ENCODE measurements at regions not wholly inside any gene's neighbourhood (a gene's known extent, or its start where the extent isn't known, plus 50 kb on each side); places are given as distances from the start of the nearest gene placed in this dataset.

GRCh38 chr15:69973880-69974279 lies 123.8 kb downstream of the TLE3 start:
- DNase-seq, result no peak

GRCh38 chr15:69974321-69974720 lies 123.4 kb downstream of the TLE3 start:
- DNase-seq, result no peak

GRCh38 chr15:69976366-69976994 lies 121.2 kb downstream of the TLE3 start:
- no peak for DNase-seq

- DNase-seq, result no peak
These were observed 119.1 kb downstream of the TLE3 start for GRCh38 chr15:69978603-69979002.

GRCh38 chr15:69979262-69979661 lies 118.5 kb downstream of the TLE3 start:
- DNase-seq, result no peak

GRCh38 chr15:69979783-69980182 lies 117.9 kb downstream of the TLE3 start:
- no peak for DNase-seq

GRCh38 chr15:69980341-69981059 lies 117.2 kb downstream of the TLE3 start:
- DNase-seq, result no peak

GRCh38 chr15:69982037-69982436 lies 115.7 kb downstream of the TLE3 start:
- no peak for DNase-seq

GRCh38 chr15:69983696-69984265 lies 113.9 kb downstream of the TLE3 start:
- no peak for DNase-seq

- no peak for DNase-seq
These were observed 109.9 kb downstream of the TLE3 start for GRCh38 chr15:69987492-69988489.

GRCh38 chr15:69988541-69989225 lies 109.0 kb downstream of the TLE3 start:
- no peak for DNase-seq

- no peak for DNase-seq
These were observed 106.9 kb downstream of the TLE3 start for GRCh38 chr15:69990566-69991421.

- DNase-seq, result no peak
These were observed 106.2 kb downstream of the TLE3 start for GRCh38 chr15:69991551-69991980.

GRCh38 chr15:69992348-69992747 lies 105.4 kb downstream of the TLE3 start:
- no peak for DNase-seq

GRCh38 chr15:69994429-69995205 lies 103.1 kb downstream of the TLE3 start:
- DNase-seq, result no peak

GRCh38 chr15:69996321-69997160 lies 101.2 kb downstream of the TLE3 start:
- peak; percentile 95 for DNase-seq

GRCh38 chr15:69997161-69997485 lies 100.6 kb downstream of the TLE3 start:
- DNase-seq, result peak; percentile 95

Data from NCI-H2029 treated with DMSO at 0.1 percent for 48 hours (cell line).